ENCODE measurements at regions not wholly inside any gene's neighbourhood (a gene's known extent, or its start where the extent isn't known, plus 50 kb on each side); places are given as distances from the start of the nearest gene placed in this dataset.

- in situ Hi-C loops (cut with HindIII; ENCODE audit: low sequenced_read_pairs), result no loop called here
Observed at GRCh38 chr4:176970853-176971252, 178.1 kb upstream of the VEGFC start.

- in situ Hi-C loops (cut with HindIII; ENCODE audit: low sequenced_read_pairs), result no loop called here
Observed at GRCh38 chr4:176971576-176972115, 178.9 kb upstream of the VEGFC start.

GRCh38 chr4:176979416-176979815 lies 186.7 kb upstream of the VEGFC start:
- in situ Hi-C loops (cut with HindIII; ENCODE audit: low sequenced_read_pairs), result no loop called here

- in situ Hi-C loops (cut with HindIII; ENCODE audit: low sequenced_read_pairs), result no loop called here
Observed at GRCh38 chr4:176981074-176981473, 188.4 kb upstream of the VEGFC start.

GRCh38 chr4:176981551-176981950 lies 188.8 kb upstream of the VEGFC start:
- in situ Hi-C loops (cut with HindIII; ENCODE audit: low sequenced_read_pairs), result no loop called here

GRCh38 chr4:176988226-176988625 lies 195.5 kb upstream of the VEGFC start:
- in situ Hi-C loops (cut with HindIII; ENCODE audit: low sequenced_read_pairs), result no loop called here

GRCh38 chr4:176989186-176989585 lies 196.5 kb upstream of the VEGFC start:
- in situ Hi-C loops (cut with HindIII; ENCODE audit: low sequenced_read_pairs), result no loop called here

GRCh38 chr4:176999935-177000543 lies 207.3 kb upstream of the VEGFC start:
- in situ Hi-C loops (cut with HindIII; ENCODE audit: low sequenced_read_pairs), result no loop called here

GRCh38 chr4:177001271-177002175 lies 208.8 kb upstream of the VEGFC start:
- in situ Hi-C loops (cut with HindIII; ENCODE audit: low sequenced_read_pairs), result no loop called here

GRCh38 chr4:177005674-177006230 lies 213.0 kb upstream of the VEGFC start:
- in situ Hi-C loops (cut with HindIII; ENCODE audit: low sequenced_read_pairs), result no loop called here

GRCh38 chr4:177006331-177006730 lies 213.6 kb upstream of the VEGFC start:
- in situ Hi-C loops (cut with HindIII; ENCODE audit: low sequenced_read_pairs), result no loop called here

GRCh38 chr4:177008071-177008835 lies 215.5 kb upstream of the VEGFC start:
- in situ Hi-C loops (cut with HindIII; ENCODE audit: low sequenced_read_pairs), result no loop called here

GRCh38 chr4:177008836-177009501 lies 216.2 kb upstream of the VEGFC start:
- in situ Hi-C loops (cut with HindIII; ENCODE audit: low sequenced_read_pairs), result no loop called here

GRCh38 chr4:177010418-177010817 lies 217.7 kb upstream of the VEGFC start:
- in situ Hi-C loops (cut with HindIII; ENCODE audit: low sequenced_read_pairs), result no loop called here

GRCh38 chr4:177012918-177013545 lies 220.3 kb upstream of the VEGFC start:
- in situ Hi-C loops (cut with HindIII; ENCODE audit: low sequenced_read_pairs), result no loop called here

GRCh38 chr4:177016541-177017141 lies 223.9 kb upstream of the VEGFC start:
- in situ Hi-C loops (cut with HindIII; ENCODE audit: low sequenced_read_pairs), result no loop called here

- in situ Hi-C loops (cut with HindIII; ENCODE audit: low sequenced_read_pairs), result no loop called here
Observed at GRCh38 chr4:177023951-177024350, 231.2 kb upstream of the VEGFC start.

GRCh38 chr4:177032341-177032740 lies 239.6 kb upstream of the VEGFC start:
- in situ Hi-C loops (cut with HindIII; ENCODE audit: low sequenced_read_pairs), result no loop called here

- in situ Hi-C loops (cut with HindIII; ENCODE audit: low sequenced_read_pairs), result no loop called here
Observed at GRCh38 chr4:177033135-177033534, 240.4 kb upstream of the VEGFC start.

GRCh38 chr4:177033632-177034031 lies 240.9 kb upstream of the VEGFC start:
- in situ Hi-C loops (cut with HindIII; ENCODE audit: low sequenced_read_pairs), result no loop called here

Measured in DLD1 (cell line).